ENCODE measurements at regions not wholly inside any gene's neighbourhood (a gene's known extent, or its start where the extent isn't known, plus 50 kb on each side); places are given as distances from the start of the nearest gene placed in this dataset.

DNA sequence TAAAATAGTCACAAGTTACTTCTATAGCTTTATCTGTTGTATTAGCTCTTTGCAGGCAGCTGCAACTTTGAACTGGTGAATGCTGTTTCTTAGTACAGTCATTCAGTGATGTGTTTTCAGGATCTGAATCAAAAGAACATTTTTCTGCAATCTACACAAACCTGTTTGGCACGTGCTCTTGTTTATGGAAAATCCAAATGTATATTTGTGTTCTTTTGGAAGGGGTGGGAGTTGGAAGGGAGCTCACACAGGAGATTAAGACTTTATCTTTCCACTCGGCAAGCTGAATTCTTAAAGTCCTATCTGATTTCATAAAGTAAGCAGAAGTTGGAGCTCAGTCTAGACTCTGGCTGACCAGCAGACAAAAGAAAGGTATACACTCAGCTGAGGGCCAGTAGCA lies 300.2 kb downstream of the MAP2K6 start:
- Histone ChIP-seq H3K4me2 (ENCODE audit: low read length) (no peak overlapping the region), H3K4me1 (ENCODE audit: insufficient read depth, low read length) (peaks cover 3% of the 10 kb centered on the region), H3K9me3 (ENCODE audit: insufficient read depth, low read depth, low read length) (no peaks in the 10 kb centered on the region), H2AFZ (ENCODE audit: low read depth, low read length) (no peak overlapping the region), H4K20me1 (ENCODE audit: insufficient read depth, low read length) (no peaks in the 10 kb centered on the region), H3K79me2 (ENCODE audit: insufficient read depth, low read length) (no peaks in the 10 kb centered on the region), H3K36me3 (ENCODE audit: insufficient read depth, low read length) (no peaks in the 10 kb centered on the region), H3K9ac (ENCODE audit: low read length) (no peak overlapping the region), H3K27me3 (ENCODE audit: insufficient read depth, low read length) (no peaks in the 10 kb centered on the region), H3K4me3 (ENCODE audit: insufficient read depth, low read depth, low read length) (no peak overlapping the region), H3K27ac (ENCODE audit: low read depth, low read length) (no peak overlapping the region)
- H3K27me3 Mint-ChIP-seq (ENCODE audit: low read depth, unreplicated experiment): no peaks in the 10 kb centered on the region
- DNase-seq (ENCODE audit: low read depth) (no peak), FAIRE-seq (no peak)
- H3K4me3 Mint-ChIP-seq (ENCODE audit: unreplicated experiment): no peak overlapping the region
- peaks cover 2% of the 10 kb centered on the region for H3K9me3 Mint-ChIP-seq (ENCODE audit: unreplicated experiment)
- TF ChIP-seq, protein P1, sequence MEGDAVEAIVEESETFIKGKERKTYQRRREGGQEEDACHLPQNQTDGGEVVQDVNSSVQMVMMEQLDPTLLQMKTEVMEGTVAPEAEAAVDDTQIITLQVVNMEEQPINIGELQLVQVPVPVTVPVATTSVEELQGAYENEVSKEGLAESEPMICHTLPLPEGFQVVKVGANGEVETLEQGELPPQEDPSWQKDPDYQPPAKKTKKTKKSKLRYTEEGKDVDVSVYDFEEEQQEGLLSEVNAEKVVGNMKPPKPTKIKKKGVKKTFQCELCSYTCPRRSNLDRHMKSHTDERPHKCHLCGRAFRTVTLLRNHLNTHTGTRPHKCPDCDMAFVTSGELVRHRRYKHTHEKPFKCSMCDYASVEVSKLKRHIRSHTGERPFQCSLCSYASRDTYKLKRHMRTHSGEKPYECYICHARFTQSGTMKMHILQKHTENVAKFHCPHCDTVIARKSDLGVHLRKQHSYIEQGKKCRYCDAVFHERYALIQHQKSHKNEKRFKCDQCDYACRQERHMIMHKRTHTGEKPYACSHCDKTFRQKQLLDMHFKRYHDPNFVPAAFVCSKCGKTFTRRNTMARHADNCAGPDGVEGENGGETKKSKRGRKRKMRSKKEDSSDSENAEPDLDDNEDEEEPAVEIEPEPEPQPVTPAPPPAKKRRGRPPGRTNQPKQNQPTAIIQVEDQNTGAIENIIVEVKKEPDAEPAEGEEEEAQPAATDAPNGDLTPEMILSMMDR (IDR thresholded peaks at IDR 0.05; ENCODE audit: insufficient read depth, low read depth, low read length): no peak
- no peak for TF ChIP-seq EZH2 (IDR thresholded peaks at IDR 0.05; ENCODE audit: insufficient read depth, low read length)
- no peaks in the 10 kb centered on the region for H3K36me3 Mint-ChIP-seq (ENCODE audit: low read depth, unreplicated experiment)
- peaks cover 10% of the 10 kb centered on the region for H3K4me1 Mint-ChIP-seq (ENCODE audit: low read depth, unreplicated experiment)
- H3K27ac Mint-ChIP-seq (ENCODE audit: unreplicated experiment): no peak overlapping the region

DNA sequence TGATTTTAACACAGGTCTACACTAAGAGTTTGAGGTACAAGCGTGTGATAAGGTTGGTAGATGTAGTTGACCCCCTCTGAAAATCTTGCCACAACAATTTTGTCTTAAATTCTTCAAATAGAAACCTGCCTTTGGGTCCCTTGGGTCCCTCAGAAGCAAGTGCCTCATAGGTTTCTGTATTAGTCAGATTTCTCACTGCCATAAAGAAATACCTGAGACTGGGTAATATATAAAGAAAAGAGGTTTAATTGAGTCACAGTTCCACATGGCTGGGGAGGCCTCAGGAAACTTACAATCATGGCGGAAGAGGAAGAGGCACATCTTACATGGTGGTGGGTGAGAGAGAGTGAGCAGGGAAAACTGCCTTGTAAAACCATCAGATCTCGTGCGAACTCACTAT lies 301.2 kb downstream of the MAP2K6 start:
- no peak overlapping the region for H3K4me3 Mint-ChIP-seq (ENCODE audit: unreplicated experiment)
- Histone ChIP-seq H3K79me2 (ENCODE audit: insufficient read depth, low read length) (no peaks in the 10 kb centered on the region), H4K20me1 (ENCODE audit: insufficient read depth, low read length) (no peaks in the 10 kb centered on the region), H3K9ac (ENCODE audit: low read length) (no peak overlapping the region), H3K9me3 (ENCODE audit: insufficient read depth, low read depth, low read length) (no peaks in the 10 kb centered on the region), H3K4me1 (ENCODE audit: insufficient read depth, low read length) (peaks cover 3% of the 10 kb centered on the region), H3K4me3 (ENCODE audit: insufficient read depth, low read depth, low read length) (no peak overlapping the region), H3K27me3 (ENCODE audit: insufficient read depth, low read length) (no peaks in the 10 kb centered on the region), H2AFZ (ENCODE audit: low read depth, low read length) (no peak overlapping the region), H3K27ac (ENCODE audit: low read depth, low read length) (no peak overlapping the region), H3K36me3 (ENCODE audit: insufficient read depth, low read length) (no peaks in the 10 kb centered on the region), H3K4me2 (ENCODE audit: low read length) (no peak overlapping the region)
- DNase-seq (ENCODE audit: low read depth) (no peak), FAIRE-seq (no peak)
- no peaks in the 10 kb centered on the region for H3K27me3 Mint-ChIP-seq (ENCODE audit: low read depth, unreplicated experiment)
- TF ChIP-seq EZH2 (IDR thresholded peaks at IDR 0.05; ENCODE audit: insufficient read depth, low read length): no peak
- TF ChIP-seq, protein P1 (IDR thresholded peaks at IDR 0.05; ENCODE audit: insufficient read depth, low read depth, low read length): no peak
- peaks cover 2% of the 10 kb centered on the region for H3K9me3 Mint-ChIP-seq (ENCODE audit: unreplicated experiment)
- no peaks in the 10 kb centered on the region for H3K36me3 Mint-ChIP-seq (ENCODE audit: low read depth, unreplicated experiment)
- peaks cover 10% of the 10 kb centered on the region for H3K4me1 Mint-ChIP-seq (ENCODE audit: low read depth, unreplicated experiment)
- H3K27ac Mint-ChIP-seq (ENCODE audit: unreplicated experiment): no peak overlapping the region

DNA sequence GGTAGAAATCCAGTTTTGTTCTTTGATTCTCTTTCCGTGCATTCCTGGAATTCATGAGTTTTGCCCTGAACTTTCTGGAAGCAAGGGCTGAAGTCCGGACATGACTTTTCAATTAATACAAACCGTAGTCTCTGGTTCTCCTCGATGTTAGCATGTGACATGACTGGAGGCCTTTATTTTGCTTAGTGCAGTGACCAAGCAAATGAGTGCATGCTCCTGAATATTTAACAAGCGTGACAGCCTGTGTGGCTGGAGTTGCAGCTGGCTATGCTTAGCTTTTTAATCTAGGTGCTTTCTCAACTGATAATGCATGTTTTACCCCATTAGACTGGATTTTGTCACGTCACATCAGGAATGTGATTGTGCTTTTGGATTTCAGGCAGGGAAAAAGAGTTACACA lies 302.1 kb downstream of the MAP2K6 start:
- TF ChIP-seq, protein P1 (IDR thresholded peaks at IDR 0.05; ENCODE audit: insufficient read depth, low read depth, low read length): no peak
- TF ChIP-seq EZH2 (IDR thresholded peaks at IDR 0.05; ENCODE audit: insufficient read depth, low read length): no peak
- H3K27ac ChIP-seq (ENCODE audit: low read depth, low read length): no peak overlapping the region
- Mint-ChIP-seq H3K27ac (ENCODE audit: unreplicated experiment) (no peak overlapping the region), H3K36me3 (ENCODE audit: low read depth, unreplicated experiment) (no peaks in the 10 kb centered on the region), H3K27me3 (ENCODE audit: low read depth, unreplicated experiment) (no peaks in the 10 kb centered on the region), H3K9me3 (ENCODE audit: unreplicated experiment) (peaks cover 2% of the 10 kb centered on the region), H3K4me3 (ENCODE audit: unreplicated experiment) (no peak overlapping the region), H3K4me1 (ENCODE audit: low read depth, unreplicated experiment) (peaks cover 10% of the 10 kb centered on the region)
- no peak overlapping the region for H3K9ac ChIP-seq (ENCODE audit: low read length)
- H3K4me2 ChIP-seq (ENCODE audit: low read length): peak overlapping the region; percentile 7
- no peak overlapping the region for H3K4me3 ChIP-seq (ENCODE audit: insufficient read depth, low read depth, low read length)
- no peaks in the 10 kb centered on the region for H3K9me3 ChIP-seq (ENCODE audit: insufficient read depth, low read depth, low read length)
- no peaks in the 10 kb centered on the region for H3K79me2 ChIP-seq (ENCODE audit: insufficient read depth, low read length)
- DNase-seq (ENCODE audit: low read depth) (peak; percentile 57), FAIRE-seq (no peak)
- no peaks in the 10 kb centered on the region for H3K27me3 ChIP-seq (ENCODE audit: insufficient read depth, low read length)
- H3K36me3 ChIP-seq (ENCODE audit: insufficient read depth, low read length): no peaks in the 10 kb centered on the region
- H3K4me1 ChIP-seq (ENCODE audit: insufficient read depth, low read length): peaks cover 3% of the 10 kb centered on the region
- H2AFZ ChIP-seq (ENCODE audit: low read depth, low read length): no peak overlapping the region
- no peaks in the 10 kb centered on the region for H4K20me1 ChIP-seq (ENCODE audit: insufficient read depth, low read length)

Measured in astrocyte (in vitro differentiated cells and primary cell).